Smooth muscle cell (in vitro differentiated cells): ENCODE measurements at regions not wholly inside any gene's neighbourhood (a gene's known extent, or its start where the extent isn't known, plus 50 kb on each side); places are given as distances from the start of the nearest gene placed in this dataset.

Experiments used
- DNase-seq: peaks from one replicate; lab custom pipeline; 2025; ENCODE audit not compliant: unreplicated experiment; lab: John Stamatoyannopoulos, UW
- H2AFZ ChIP-seq: fragments of 200-600 bp; sonication (generic); 2 replicates; pipeline ENCODE4 v1.6.0; 2016; ENCODE audit warnings: antibody characterized with exemption, low read depth, mild to moderate bottlenecking
- H3F3A ChIP-seq: fragments of 200-600 bp; sonication (generic); 2 replicates; pipeline ENCODE4 v1.6.0; 2017; ENCODE audit warnings: antibody characterized with exemption, low read depth
- H3K27ac ChIP-seq: fragments of 200-600 bp; sonication (generic); 2 replicates; pipeline ENCODE4 v1.5.1; 2016; ENCODE audit warnings: low read depth, mild to moderate bottlenecking
- H3K27me3 ChIP-seq: fragments of 200-600 bp; sonication (generic); 2 replicates; pipeline ENCODE4 v1.6.1; 2016; ENCODE audit warnings: low read depth, mild to moderate bottlenecking
- H3K36me3 ChIP-seq: fragments of 200-600 bp; sonication (generic); 2 replicates; pipeline ENCODE4 v1.5.1; 2016; ENCODE audit warnings: low read depth
- H3K4me1 ChIP-seq: fragments of 200-600 bp; sonication (generic); 2 replicates; pipeline ENCODE4 v1.5.1; 2016; ENCODE audit warnings: low read depth
- H3K4me2 ChIP-seq: fragments of 200-600 bp; sonication (generic); 2 replicates; pipeline ENCODE4 v1.6.0; 2016; ENCODE audit warnings: mild to moderate bottlenecking
- H3K4me3 ChIP-seq: fragments of 200-600 bp; sonication (generic); 2 replicates; pipeline ENCODE4 v1.5.1; 2016; ENCODE audit warnings: mild to moderate bottlenecking
- H3K79me2 ChIP-seq: fragments of 200-600 bp; sonication (generic); 2 replicates; pipeline ENCODE4 v1.6.0; 2016; ENCODE audit warnings: low read depth, mild to moderate bottlenecking
- H3K9ac ChIP-seq: fragments of 200-600 bp; sonication (generic); 2 replicates; pipeline ENCODE4 v1.6.0; 2016; ENCODE audit warnings: low read depth
- H3K9me3 ChIP-seq: fragments of 200-600 bp; sonication (generic); replicated peaks from 2 replicates; pipeline ENCODE4 v1.5.1; 2016; ENCODE audit warnings: low read depth
- H4K20me1 ChIP-seq: fragments of 200-600 bp; sonication (generic); 2 replicates; pipeline ENCODE4 v1.6.0; 2016; ENCODE audit warnings: low read depth
- CTCF ChIP-seq: fragments of 200-600 bp; sonication (generic); IDR thresholded peaks from 2 replicates; pipeline ENCODE4 v1.5.1; 2017; ENCODE audit warnings: borderline replicate concordance, mild to moderate bottlenecking, antibody characterized with exemption; ENCODE audit not compliant: insufficient read depth, poor library complexity, severe bottlenecking
- WGBS: methylation state at CpG from one replicate; pipeline ENCODE4 v1.1.7; 2016; ENCODE audit warnings: low lambda C conversion rate; 5-methylcytosine and 5-hydroxymethylcytosine counted together

GRCh38 chr19:5219551-5220304 is 120.9 kb downstream of the PTPRS start:
- Histone ChIP-seq H3K9ac (no peak overlapping the region), H3K9me3 (no peaks in the 10 kb centered on the region), H3K27me3 (no peaks in the 10 kb centered on the region), H3K79me2 (no peaks in the 10 kb centered on the region), H3K36me3 (peaks cover 7% of the 10 kb centered on the region), H4K20me1 (no peaks in the 10 kb centered on the region), H3K27ac (no peak overlapping the region), H3K4me2 (no peak overlapping the region), H3K4me1 (no peaks in the 10 kb centered on the region), H2AFZ (no peak overlapping the region), H3F3A (no peaks in the 10 kb centered on the region), H3K4me3 (no peak overlapping the region)
- 98% methylated on average over 27 of the region's 27 CpGs for WGBS
- no peak for DNase-seq
- no peak for TF ChIP-seq CTCF

- H3K27ac ChIP-seq = no peak overlapping the region
- H2AFZ ChIP-seq = no peak overlapping the region
- H3K4me3 ChIP-seq = no peak overlapping the region
- no peaks in the 10 kb centered on the region for H3K27me3 ChIP-seq
- TF ChIP-seq CTCF = no peak
- H3K4me1 ChIP-seq = no peaks in the 10 kb centered on the region
- no peaks in the 10 kb centered on the region for H4K20me1 ChIP-seq
- H3K9me3 ChIP-seq = no peaks in the 10 kb centered on the region
- H3K4me2 ChIP-seq = no peak overlapping the region
- DNase-seq = no peak
- no peak overlapping the region for H3K9ac ChIP-seq
- H3K36me3 ChIP-seq = peaks cover 7% of the 10 kb centered on the region
- no peaks in the 10 kb centered on the region for H3F3A ChIP-seq
- WGBS = 97% methylated on average over 8 of the region's 8 CpGs
- H3K79me2 ChIP-seq = no peaks in the 10 kb centered on the region
Measured at GRCh38 chr19:5218963-5219530, 121.6 kb downstream of the PTPRS start.

GRCh38 chr19:5218255-5218855 is 122.3 kb downstream of the PTPRS start:
- no peaks in the 10 kb centered on the region for H3K27me3 ChIP-seq
- H3K36me3 ChIP-seq = peaks cover 7% of the 10 kb centered on the region
- H3K9me3 ChIP-seq = no peaks in the 10 kb centered on the region
- 97% methylated on average over 12 of the region's 12 CpGs for WGBS
- H3F3A ChIP-seq = no peaks in the 10 kb centered on the region
- no peaks in the 10 kb centered on the region for H3K4me1 ChIP-seq
- no peak overlapping the region for H3K4me2 ChIP-seq
- no peak overlapping the region for H3K27ac ChIP-seq
- H2AFZ ChIP-seq = no peak overlapping the region
- H4K20me1 ChIP-seq = no peaks in the 10 kb centered on the region
- H3K4me3 ChIP-seq = no peak overlapping the region
- H3K9ac ChIP-seq = no peak overlapping the region
- no peak for DNase-seq
- TF ChIP-seq CTCF = no peak
- H3K79me2 ChIP-seq = no peaks in the 10 kb centered on the region
